Fibroblast of the aortic adventitia (primary cell): ENCODE measurements at regions not wholly inside any gene's neighbourhood (a gene's known extent, or its start where the extent isn't known, plus 50 kb on each side); places are given as distances from the start of the nearest gene placed in this dataset. TPM values are rescaled to one million over a fixed set of nuclear protein-coding genes. Genes with fewer than 3 reads are reported as not detected.

Experiments
- DNase-seq: peaks from one replicate; pipeline ENCODE4 v3.0.0-alpha.2; 2010; ENCODE audit warnings: low read depth
- H3K4me3 ChIP-seq: 2 replicates; pipeline ENCODE4 v1.5.1; 2011; ENCODE audit warnings: low read depth, mild to moderate bottlenecking, control low read depth, low read length, moderate library complexity
- small RNA-seq: library from RNA; depleted of rRNA; stranded (forward); fragments of <200 nt; gene quantifications from one replicate; pipeline ENCODE3, GENCODE V24; 2012
- TF ChIP-seq, protein P1 (sequence below): IDR thresholded peaks from 2 replicates; pipeline ENCODE4 v1.5.1; 2011; ENCODE audit warnings: mild to moderate bottlenecking, low read length, control low read depth, inconsistent platforms; ENCODE audit not compliant: insufficient read depth

DNA sequence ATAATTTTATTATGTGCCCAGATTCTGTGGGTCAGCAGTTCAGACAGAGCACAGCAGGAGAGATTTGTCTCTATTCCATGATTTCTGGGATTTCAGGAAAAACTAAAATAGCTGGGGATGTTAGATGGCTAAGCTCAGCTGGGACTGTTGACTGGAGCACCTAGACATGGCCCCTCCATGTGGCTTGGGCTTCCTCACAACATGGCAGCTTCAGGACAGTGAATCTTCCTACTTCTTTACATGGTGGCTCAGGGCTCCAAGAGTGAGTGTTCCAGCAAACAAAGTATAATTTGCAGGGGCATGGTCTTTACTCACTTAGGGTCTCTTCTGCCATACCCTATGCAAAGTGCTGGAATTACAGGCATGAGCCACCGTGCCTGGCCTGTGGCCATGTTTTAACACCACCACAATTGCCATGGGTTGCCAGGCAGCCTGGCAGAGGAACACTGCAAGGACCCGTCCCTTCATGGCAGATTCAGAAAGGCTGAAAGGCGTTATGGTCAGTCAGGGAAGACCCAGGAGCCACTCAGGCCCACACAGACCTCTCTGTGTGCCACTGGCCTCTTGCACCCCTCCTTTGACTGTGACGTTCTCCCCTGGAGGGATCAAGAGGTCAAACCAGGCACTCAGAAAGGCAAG, 50.8 kb upstream of the ZMIZ1 start:
- H3K4me3 ChIP-seq = no peak overlapping the region
- no peak for DNase-seq
- TF ChIP-seq, protein P1, sequence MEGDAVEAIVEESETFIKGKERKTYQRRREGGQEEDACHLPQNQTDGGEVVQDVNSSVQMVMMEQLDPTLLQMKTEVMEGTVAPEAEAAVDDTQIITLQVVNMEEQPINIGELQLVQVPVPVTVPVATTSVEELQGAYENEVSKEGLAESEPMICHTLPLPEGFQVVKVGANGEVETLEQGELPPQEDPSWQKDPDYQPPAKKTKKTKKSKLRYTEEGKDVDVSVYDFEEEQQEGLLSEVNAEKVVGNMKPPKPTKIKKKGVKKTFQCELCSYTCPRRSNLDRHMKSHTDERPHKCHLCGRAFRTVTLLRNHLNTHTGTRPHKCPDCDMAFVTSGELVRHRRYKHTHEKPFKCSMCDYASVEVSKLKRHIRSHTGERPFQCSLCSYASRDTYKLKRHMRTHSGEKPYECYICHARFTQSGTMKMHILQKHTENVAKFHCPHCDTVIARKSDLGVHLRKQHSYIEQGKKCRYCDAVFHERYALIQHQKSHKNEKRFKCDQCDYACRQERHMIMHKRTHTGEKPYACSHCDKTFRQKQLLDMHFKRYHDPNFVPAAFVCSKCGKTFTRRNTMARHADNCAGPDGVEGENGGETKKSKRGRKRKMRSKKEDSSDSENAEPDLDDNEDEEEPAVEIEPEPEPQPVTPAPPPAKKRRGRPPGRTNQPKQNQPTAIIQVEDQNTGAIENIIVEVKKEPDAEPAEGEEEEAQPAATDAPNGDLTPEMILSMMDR = no peak

DNA sequence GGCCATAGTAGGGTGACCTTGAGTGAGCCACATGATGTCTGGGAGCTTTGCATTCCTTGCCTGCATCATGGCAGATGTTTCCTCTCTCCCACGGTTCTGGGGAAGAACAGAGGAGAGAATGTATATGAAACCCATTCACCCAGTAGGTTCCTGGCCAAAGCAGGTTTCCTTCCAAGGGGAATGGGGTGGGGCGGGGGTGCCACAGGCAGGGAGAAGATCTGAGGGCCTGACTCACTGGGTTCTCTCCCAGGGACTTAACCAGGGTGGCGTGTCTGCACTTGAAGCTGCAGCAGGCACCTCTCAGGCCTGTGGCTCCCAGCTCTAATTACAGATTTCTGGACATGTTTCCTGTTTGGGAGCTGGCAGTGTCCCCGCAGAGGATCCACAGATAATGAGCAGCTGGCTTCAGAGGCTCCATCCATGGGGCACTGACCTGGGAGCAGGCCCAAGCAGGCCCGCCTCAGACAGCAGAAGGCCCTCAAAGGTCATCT, 50.2 kb upstream of the ZMIZ1 start:
- no peak for DNase-seq
- TF ChIP-seq, protein P1 = no peak
- H3K4me3 ChIP-seq = no peak overlapping the region

Small RNAs in the stretch of these regions (small RNA-seq; reads per million reads assigned to genes)
- not detected for gene RF00056
